ENCODE measurements at regions not wholly inside any gene's neighbourhood (a gene's known extent, or its start where the extent isn't known, plus 50 kb on each side); places are given as distances from the start of the nearest gene placed in this dataset.

GRCh38 chr21:27108228-27108627 lies 141.3 kb upstream of the ADAMTS5 start:
- Histone ChIP-seq H2AFZ (no peak overlapping the region), H4K20me1 (ENCODE audit: insufficient read depth, poor library complexity, severe bottlenecking) (no peaks in the 10 kb centered on the region), H3K9me2 (replicated peaks; ENCODE audit: insufficient read depth) (no peaks in the 10 kb centered on the region), H3K79me2 (no peaks in the 10 kb centered on the region), H3K4me2 (no peak overlapping the region), H3K4me3 (no peak overlapping the region), H3K9me3 (ENCODE audit: low read depth) (no peaks in the 10 kb centered on the region), H3K36me3 (replicated peaks; ENCODE audit: insufficient read depth, low read depth) (no peaks in the 10 kb centered on the region), H3K27ac (no peak overlapping the region), H3K4me1 (ENCODE audit: insufficient read depth) (no peaks in the 10 kb centered on the region), H3K27me3 (no peaks in the 10 kb centered on the region)
- WGBS (ENCODE audit: low lambda C conversion rate, missing lambda C conversion rate), result 65% methylated on average over 1 of the region's 1 CpG
- DNase-seq (ENCODE audit: low spot score), result no peak
- TF ChIP-seq EZH2 (IDR thresholded peaks at IDR 0.05; ENCODE audit: borderline replicate concordance) (no peak), CTCF (IDR thresholded peaks at IDR 0.05; ENCODE audit: poor library complexity) (no peak), EZH2phosphoT487 (IDR thresholded peaks at IDR 0.05; ENCODE audit: low read depth, severe bottlenecking, unreplicated experiment) (no peak)

- Histone ChIP-seq H3K4me2 (no peak overlapping the region), H4K20me1 (ENCODE audit: insufficient read depth, poor library complexity, severe bottlenecking) (no peaks in the 10 kb centered on the region), H3K79me2 (no peaks in the 10 kb centered on the region), H3K4me3 (no peak overlapping the region), H3K27ac (no peak overlapping the region), H3K27me3 (no peaks in the 10 kb centered on the region), H3K9me2 (replicated peaks; ENCODE audit: insufficient read depth) (no peaks in the 10 kb centered on the region), H3K9me3 (ENCODE audit: low read depth) (no peaks in the 10 kb centered on the region), H3K4me1 (ENCODE audit: insufficient read depth) (no peaks in the 10 kb centered on the region), H2AFZ (no peak overlapping the region), H3K36me3 (replicated peaks; ENCODE audit: insufficient read depth, low read depth) (no peaks in the 10 kb centered on the region)
- WGBS (ENCODE audit: low lambda C conversion rate, missing lambda C conversion rate), result 47% methylated on average over 5 of the region's 5 CpGs
- no peak for DNase-seq (ENCODE audit: low spot score)
- TF ChIP-seq EZH2 (IDR thresholded peaks at IDR 0.05; ENCODE audit: borderline replicate concordance) (no peak), EZH2phosphoT487 (IDR thresholded peaks at IDR 0.05; ENCODE audit: low read depth, severe bottlenecking, unreplicated experiment) (no peak), CTCF (IDR thresholded peaks at IDR 0.05; ENCODE audit: poor library complexity) (no peak)
Measured at GRCh38 chr21:27104846-27105431, 138.1 kb upstream of the ADAMTS5 start.

- DNase-seq (ENCODE audit: low spot score), result no peak
- Histone ChIP-seq H3K27me3 (no peaks in the 10 kb centered on the region), H3K4me3 (no peak overlapping the region), H2AFZ (no peak overlapping the region), H3K36me3 (replicated peaks; ENCODE audit: insufficient read depth, low read depth) (no peaks in the 10 kb centered on the region), H3K79me2 (no peaks in the 10 kb centered on the region), H3K27ac (no peak overlapping the region), H3K4me2 (no peak overlapping the region), H3K9me3 (ENCODE audit: low read depth) (no peaks in the 10 kb centered on the region), H4K20me1 (ENCODE audit: insufficient read depth, poor library complexity, severe bottlenecking) (no peaks in the 10 kb centered on the region), H3K9me2 (replicated peaks; ENCODE audit: insufficient read depth) (no peaks in the 10 kb centered on the region), H3K4me1 (ENCODE audit: insufficient read depth) (no peaks in the 10 kb centered on the region)
- no peak for TF ChIP-seq CTCF (IDR thresholded peaks at IDR 0.05; ENCODE audit: poor library complexity)
- no peak for TF ChIP-seq EZH2phosphoT487 (IDR thresholded peaks at IDR 0.05; ENCODE audit: low read depth, severe bottlenecking, unreplicated experiment)
- TF ChIP-seq EZH2 (IDR thresholded peaks at IDR 0.05; ENCODE audit: borderline replicate concordance), result no peak
Measured at GRCh38 chr21:27103768-27104167, 136.9 kb upstream of the ADAMTS5 start.

- Histone ChIP-seq H3K79me2 (no peaks in the 10 kb centered on the region), H3K4me3 (no peak overlapping the region), H3K9me3 (ENCODE audit: low read depth) (no peaks in the 10 kb centered on the region), H2AFZ (no peak overlapping the region), H3K4me1 (ENCODE audit: insufficient read depth) (no peaks in the 10 kb centered on the region), H3K27me3 (no peaks in the 10 kb centered on the region), H3K27ac (no peak overlapping the region), H3K4me2 (no peak overlapping the region), H3K9me2 (replicated peaks; ENCODE audit: insufficient read depth) (no peaks in the 10 kb centered on the region), H4K20me1 (ENCODE audit: insufficient read depth, poor library complexity, severe bottlenecking) (no peaks in the 10 kb centered on the region), H3K36me3 (replicated peaks; ENCODE audit: insufficient read depth, low read depth) (no peaks in the 10 kb centered on the region)
- DNase-seq (ENCODE audit: low spot score), result no peak
- 96% methylated on average over 1 of the region's 1 CpG for whole genome bisulfite sequencing (ENCODE audit: low lambda C conversion rate, missing lambda C conversion rate)
- no peak for TF ChIP-seq EZH2phosphoT487 (IDR thresholded peaks at IDR 0.05; ENCODE audit: low read depth, severe bottlenecking, unreplicated experiment)
- no peak for TF ChIP-seq CTCF (IDR thresholded peaks at IDR 0.05; ENCODE audit: poor library complexity)
- TF ChIP-seq EZH2 (IDR thresholded peaks at IDR 0.05; ENCODE audit: borderline replicate concordance), result no peak
Measured at GRCh38 chr21:27101523-27101922, 134.6 kb upstream of the ADAMTS5 start.
